Vagina (tissue), 2 donors: ENCODE measurements at regions not wholly inside any gene's neighbourhood (a gene's known extent, or its start where the extent isn't known, plus 50 kb on each side); places are given as distances from the start of the nearest gene placed in this dataset.

Experiments used
- DNase-seq, 2 donors: peaks; one replicate each; pipeline ENCODE4 v3.0.0-alpha.2; 2017; ENCODE audit errors: extremely low spot score in 2 of 2
- H3K27ac ChIP-seq: fragments of 200-600 bp; sonication (generic); one replicate; pipeline ENCODE4 v1.5.1; 2019
- H3K27me3 ChIP-seq: fragments of 200-600 bp; sonication (generic); one replicate; pipeline ENCODE4 v1.5.1; 2019
- H3K36me3 ChIP-seq, 2 donors: fragments of 200-600 bp; sonication (generic); one replicate each; pipeline ENCODE4 v1.5.1; 2017 to 2019
- H3K4me1 ChIP-seq: fragments of 200-600 bp; sonication (generic); one replicate; pipeline ENCODE4 v1.5.1; 2019
- H3K4me3 ChIP-seq, 2 donors: fragments of 200-600 bp; sonication (generic); 1 replicate in 1 of 2; 2 replicates in 1 of 2; pipeline ENCODE4 v1.5.1; 2016 to 2019
- H3K9me3 ChIP-seq: fragments of 200-600 bp; sonication (generic); one replicate; pipeline ENCODE4 v1.5.1; 2019
- POLR2A ChIP-seq, 2 donors: fragments of 450-650 bp; IDR thresholded peaks; one replicate each; pipeline ENCODE4 v1.6.1; 2017; ENCODE audit warnings: antibody characterized with exemption in 2 of 2, mild to moderate bottlenecking in 2 of 2, moderate library complexity in 2 of 2
- POLR2AphosphoS5 ChIP-seq, 2 donors: sonication (generic); formaldehyde crosslinking; IDR thresholded peaks; one replicate each; pipeline ENCODE4 v1.9.0; 2017; ENCODE audit warnings: antibody characterized with exemption in 2 of 2, mild to moderate bottlenecking in 2 of 2, low read depth in 1 of 2; ENCODE audit not compliant: insufficient read depth in 1 of 2
- intact Hi-C: fragments of 100-400 bp; cut with DNase I; formaldehyde crosslinking; loops from one replicate; pipeline ENCODE4 v1.15.1; 2023
- TF ChIP-seq, protein P1 (sequence below), 3 experiments: fragments of 450-650 bp in 2 of 3; fragments of 200-600 bp in 1 of 3; sonication (generic) in 1 of 3; IDR thresholded peaks; one replicate each; pipeline ENCODE4 v1.5.1; 2017 to 2019; ENCODE audit warnings: antibody characterized with exemption in 3 of 3, mild to moderate bottlenecking in 2 of 3, moderate library complexity in 2 of 3

DNA sequence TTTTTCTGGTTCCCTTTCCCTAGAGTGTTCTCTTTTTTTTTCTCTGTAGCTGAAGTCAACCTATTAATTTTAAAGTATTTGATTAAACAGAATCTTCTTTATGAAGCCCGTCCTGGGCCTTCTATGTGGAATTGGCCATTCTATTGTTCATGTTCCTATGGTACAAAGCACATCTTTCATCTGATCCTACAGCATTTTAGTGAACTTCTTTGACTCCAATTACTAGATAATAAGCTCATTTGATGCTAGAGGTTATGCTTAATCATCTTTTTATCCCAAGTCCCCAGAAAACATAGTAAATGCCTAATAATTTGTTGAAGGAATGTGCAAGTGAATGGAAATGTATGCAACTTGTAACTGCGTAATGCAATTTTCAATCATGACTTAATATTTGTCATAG is 472.0 kb upstream of the KLF6 start:
- Histone ChIP-seq H3K9me3 (no peaks in the 10 kb centered on the region), H3K36me3 (no peaks in the 10 kb centered on the region), H3K4me1 (peaks cover 10% of the 10 kb centered on the region), H3K27me3 (no peaks in the 10 kb centered on the region), H3K4me3 (no peak overlapping the region), H3K27ac (no peak overlapping the region)
- DNase-seq, result no peak
- intact Hi-C loops, result no loop called here
- TF ChIP-seq, protein P1, sequence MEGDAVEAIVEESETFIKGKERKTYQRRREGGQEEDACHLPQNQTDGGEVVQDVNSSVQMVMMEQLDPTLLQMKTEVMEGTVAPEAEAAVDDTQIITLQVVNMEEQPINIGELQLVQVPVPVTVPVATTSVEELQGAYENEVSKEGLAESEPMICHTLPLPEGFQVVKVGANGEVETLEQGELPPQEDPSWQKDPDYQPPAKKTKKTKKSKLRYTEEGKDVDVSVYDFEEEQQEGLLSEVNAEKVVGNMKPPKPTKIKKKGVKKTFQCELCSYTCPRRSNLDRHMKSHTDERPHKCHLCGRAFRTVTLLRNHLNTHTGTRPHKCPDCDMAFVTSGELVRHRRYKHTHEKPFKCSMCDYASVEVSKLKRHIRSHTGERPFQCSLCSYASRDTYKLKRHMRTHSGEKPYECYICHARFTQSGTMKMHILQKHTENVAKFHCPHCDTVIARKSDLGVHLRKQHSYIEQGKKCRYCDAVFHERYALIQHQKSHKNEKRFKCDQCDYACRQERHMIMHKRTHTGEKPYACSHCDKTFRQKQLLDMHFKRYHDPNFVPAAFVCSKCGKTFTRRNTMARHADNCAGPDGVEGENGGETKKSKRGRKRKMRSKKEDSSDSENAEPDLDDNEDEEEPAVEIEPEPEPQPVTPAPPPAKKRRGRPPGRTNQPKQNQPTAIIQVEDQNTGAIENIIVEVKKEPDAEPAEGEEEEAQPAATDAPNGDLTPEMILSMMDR (IDR thresholded peaks at IDR 0.05), result no peak
- TF ChIP-seq POLR2AphosphoS5 (IDR thresholded peaks at IDR 0.05; ENCODE audit: insufficient read depth in 1 of 2, low read depth in 1 of 2) (no peak), POLR2A (IDR thresholded peaks at IDR 0.05) (no peak)

DNA sequence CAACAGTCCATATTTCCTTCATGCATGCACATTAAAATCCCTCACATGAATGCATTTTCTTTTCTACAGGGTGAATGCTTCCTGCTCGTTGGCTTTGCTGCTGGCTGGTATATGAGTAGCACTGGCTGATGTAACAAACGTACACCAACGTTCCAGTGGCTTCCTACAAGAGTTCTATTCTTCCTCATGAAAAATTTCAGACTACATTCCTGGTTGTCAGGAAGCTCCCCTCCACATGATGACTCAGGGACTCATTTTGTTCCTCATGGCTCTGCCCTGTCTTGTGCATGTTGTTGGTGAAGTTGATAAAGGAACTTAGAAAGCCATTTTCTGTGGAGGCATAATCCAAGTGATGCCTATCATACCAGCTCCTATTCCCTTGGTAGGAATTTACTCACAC is 470.7 kb upstream of the KLF6 start:
- no peaks in the 10 kb centered on the region for H3K36me3 ChIP-seq
- H3K27ac ChIP-seq, result no peak overlapping the region
- no peak overlapping the region for H3K4me3 ChIP-seq
- H3K4me1 ChIP-seq, result peaks cover 9% of the 10 kb centered on the region
- no peaks in the 10 kb centered on the region for H3K9me3 ChIP-seq
- H3K27me3 ChIP-seq, result no peaks in the 10 kb centered on the region
- DNase-seq, result no peak
- TF ChIP-seq POLR2A (IDR thresholded peaks at IDR 0.05) (no peak), POLR2AphosphoS5 (IDR thresholded peaks at IDR 0.05; ENCODE audit: insufficient read depth in 1 of 2, low read depth in 1 of 2) (no peak)
- TF ChIP-seq, protein P1 (IDR thresholded peaks at IDR 0.05), result no peak
- intact Hi-C loops, result no loop called here

DNA sequence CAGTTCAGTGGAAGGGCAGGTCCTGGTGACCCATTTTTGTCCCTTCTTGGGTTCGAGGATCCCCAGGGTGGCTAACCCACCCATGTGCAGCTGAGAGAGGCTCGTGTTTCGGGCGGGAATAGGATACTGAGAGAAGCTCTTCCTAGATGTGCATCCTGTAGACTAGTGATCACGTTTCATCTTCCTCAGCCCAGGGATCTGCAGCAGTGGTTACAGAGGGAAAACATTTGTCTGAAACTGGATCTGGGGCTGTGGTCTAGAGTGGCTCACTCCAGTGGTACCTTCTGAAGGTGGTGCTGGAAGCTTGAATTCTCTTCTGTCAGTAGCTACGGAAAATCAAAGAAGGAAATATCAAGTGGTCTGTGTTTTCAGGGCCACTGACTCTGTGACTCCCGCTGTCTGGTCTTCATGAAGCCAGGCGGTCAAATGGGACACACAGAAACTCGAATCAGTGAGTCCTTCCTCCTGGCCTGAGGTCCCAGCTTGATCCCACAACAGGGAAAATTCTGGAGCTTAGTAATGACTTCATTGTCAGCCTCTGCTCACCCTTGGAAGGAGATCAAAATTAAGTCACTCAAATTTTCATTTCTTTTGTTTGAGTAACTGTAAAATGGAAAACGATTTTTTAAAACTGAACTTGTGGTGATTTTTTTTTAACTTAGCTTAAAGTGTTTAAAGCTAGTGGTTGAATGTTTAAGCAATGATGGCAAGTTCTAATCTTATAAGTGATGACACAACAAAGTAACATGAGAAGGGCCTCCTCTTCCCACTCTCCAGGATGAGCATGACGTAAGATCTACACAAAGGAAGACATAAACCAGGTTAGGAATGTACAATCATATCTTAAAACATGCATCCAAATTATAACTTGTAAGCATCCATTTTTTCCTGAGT is 469.3 kb upstream of the KLF6 start:
- H3K36me3 ChIP-seq, result no peaks in the 10 kb centered on the region
- H3K27ac ChIP-seq, result no peak overlapping the region
- intact Hi-C loops, result no loop called here
- no peak for DNase-seq
- no peak overlapping the region for H3K4me3 ChIP-seq
- no peaks in the 10 kb centered on the region for H3K27me3 ChIP-seq
- TF ChIP-seq POLR2AphosphoS5 (IDR thresholded peaks at IDR 0.05; ENCODE audit: insufficient read depth in 1 of 2, low read depth in 1 of 2) (no peak), POLR2A (IDR thresholded peaks at IDR 0.05) (no peak)
- TF ChIP-seq, protein P1 (IDR thresholded peaks at IDR 0.05), result no peak
- H3K4me1 ChIP-seq, result no peaks in the 10 kb centered on the region
- no peaks in the 10 kb centered on the region for H3K9me3 ChIP-seq

DNA sequence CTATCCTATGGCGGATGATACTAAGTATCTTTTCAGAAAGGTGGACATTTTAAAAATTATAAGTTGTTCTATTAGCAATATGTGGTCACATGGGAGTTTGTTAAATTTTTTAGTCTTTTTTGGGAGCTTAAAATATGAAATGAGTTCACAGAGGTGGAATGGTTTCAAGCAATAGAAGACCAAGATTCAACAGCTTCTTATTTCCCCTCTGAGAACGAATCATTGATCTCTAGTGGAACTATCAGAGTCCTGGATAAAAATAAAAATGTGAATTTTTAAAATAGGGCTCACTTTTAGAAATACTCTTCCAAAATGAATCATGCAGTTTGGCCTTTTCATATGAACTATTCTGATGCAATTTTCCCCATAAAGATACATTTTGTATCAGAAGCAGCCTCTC is 467.7 kb upstream of the KLF6 start:
- no peaks in the 10 kb centered on the region for H3K4me1 ChIP-seq
- H3K36me3 ChIP-seq, result no peaks in the 10 kb centered on the region
- TF ChIP-seq POLR2AphosphoS5 (IDR thresholded peaks at IDR 0.05; ENCODE audit: insufficient read depth in 1 of 2, low read depth in 1 of 2) (no peak), POLR2A (IDR thresholded peaks at IDR 0.05) (no peak)
- TF ChIP-seq, protein P1 (IDR thresholded peaks at IDR 0.05), result no peak
- H3K27ac ChIP-seq, result no peak overlapping the region
- DNase-seq, result no peak
- no peaks in the 10 kb centered on the region for H3K27me3 ChIP-seq
- intact Hi-C loops, result no loop called here
- H3K9me3 ChIP-seq, result no peaks in the 10 kb centered on the region
- H3K4me3 ChIP-seq, result no peak overlapping the region

DNA sequence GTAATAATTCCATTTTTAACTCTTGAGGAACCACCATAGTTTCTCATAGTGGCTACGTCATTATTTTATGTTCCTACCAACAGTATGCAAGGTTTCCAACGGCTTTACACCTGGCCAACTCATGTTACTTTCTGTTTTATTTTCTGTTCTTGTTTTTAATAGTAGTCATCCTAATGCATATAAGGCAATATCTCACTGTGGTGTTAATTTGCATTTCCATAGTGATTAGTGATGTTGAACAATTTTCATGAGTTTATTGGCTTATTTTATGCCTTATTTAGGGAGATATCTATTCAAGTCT is 465.5 kb upstream of the KLF6 start:
- Histone ChIP-seq H3K27me3 (no peaks in the 10 kb centered on the region), H3K9me3 (no peaks in the 10 kb centered on the region), H3K4me1 (no peaks in the 10 kb centered on the region), H3K36me3 (no peaks in the 10 kb centered on the region), H3K27ac (no peak overlapping the region), H3K4me3 (no peak overlapping the region)
- DNase-seq, result no peak
- TF ChIP-seq, protein P1 (IDR thresholded peaks at IDR 0.05), result no peak
- TF ChIP-seq POLR2A (IDR thresholded peaks at IDR 0.05) (no peak), POLR2AphosphoS5 (IDR thresholded peaks at IDR 0.05; ENCODE audit: insufficient read depth in 1 of 2, low read depth in 1 of 2) (no peak)
- intact Hi-C loops, result no loop called here
